PC-9 (cell line): ENCODE measurements at regions not wholly inside any gene's neighbourhood (a gene's known extent, or its start where the extent isn't known, plus 50 kb on each side); places are given as distances from the start of the nearest gene placed in this dataset.
"Not testable (repeated sequence)": the region's sequence is repeated elsewhere in the genome, so short reads cannot be mapped to it uniquely, and the experiment has no call there.

ENCODE experiments used
- BruUV-seq: library from RNA; stranded (reverse); fragments of 400-500 nt; replicated peaks from 2 replicates; lab custom pipeline; 2021; lab: Mats Ljungman, UMichigan
- CTCF ChIA-PET: fragments of 300-600 bp; sonication (Branson Sonifier 250); formaldehyde crosslinking; loops from one replicate; lab custom pipeline; 2022; ENCODE audit warnings: antibody characterized with exemption; lab: Charles Lee
- POLR2A ChIA-PET: fragments of 300-600 bp; sonication (Branson Sonifier 250); formaldehyde crosslinking; loops from one replicate; lab custom pipeline; 2022; ENCODE audit warnings: antibody characterized with exemption; ENCODE audit not compliant: unreplicated experiment; lab: Charles Lee
- DNase-seq, 2 experiments: peaks; one replicate each; pipeline versions ENCODE4 v3.0.0 to v3.0.0-alpha.2; 2015 to 2022; ENCODE audit warnings: mixed read lengths in 1 of 2
- H2AFZ ChIP-seq: fragments of 200-600 bp; sonication (generic); 2 replicates; pipeline ENCODE4 v1.8.1; 2017; ENCODE audit warnings: antibody characterized with exemption
- H3F3A ChIP-seq: fragments of 200-600 bp; sonication (generic); 2 replicates; pipeline ENCODE4 v1.8.1; 2017; ENCODE audit warnings: antibody characterized with exemption, mild to moderate bottlenecking, low read depth; ENCODE audit not compliant: insufficient read depth
- H3K27ac ChIP-seq: fragments of 200-600 bp; sonication (generic); 2 replicates; pipeline ENCODE4 v1.6.1; 2016; ENCODE audit warnings: mixed run types
- H3K27me3 ChIP-seq: fragments of 200-600 bp; sonication (generic); 2 replicates; pipeline ENCODE4 v1.6.1; 2016; ENCODE audit warnings: low read depth, mixed run types; ENCODE audit not compliant: insufficient read depth
- H3K36me3 ChIP-seq: fragments of 200-600 bp; sonication (generic); 2 replicates; pipeline ENCODE4 v1.6.1; 2016; ENCODE audit warnings: low read depth, mixed run types
- H3K4me1 ChIP-seq: fragments of 200-600 bp; sonication (generic); replicated peaks from 2 replicates; pipeline ENCODE4 v1.6.1; 2016; ENCODE audit warnings: mixed run types; ENCODE audit not compliant: insufficient read depth
- H3K4me2 ChIP-seq: fragments of 200-600 bp; sonication (generic); 2 replicates; pipeline ENCODE4 v1.6.1; 2017; ENCODE audit warnings: mixed run types
- H3K4me3 ChIP-seq: fragments of 200-600 bp; sonication (generic); 2 replicates; pipeline ENCODE4 v1.6.1; 2016; ENCODE audit warnings: mixed run types
- H3K79me2 ChIP-seq: fragments of 200-600 bp; sonication (generic); 2 replicates; pipeline ENCODE4 v1.6.1; 2017; ENCODE audit warnings: low read depth, mixed run types
- H3K9me2 ChIP-seq: fragments of 200-600 bp; sonication (generic); 2 replicates; pipeline ENCODE4 v1.8.1; 2017; ENCODE audit warnings: mild to moderate bottlenecking; ENCODE audit not compliant: insufficient read depth
- H3K9me3 ChIP-seq: fragments of 200-600 bp; sonication (generic); 2 replicates; pipeline ENCODE4 v1.8.1; 2016; ENCODE audit warnings: low read depth; ENCODE audit not compliant: insufficient read depth
- H4K20me1 ChIP-seq: fragments of 200-600 bp; sonication (generic); 2 replicates; pipeline ENCODE4 v1.8.1; 2017; ENCODE audit not compliant: insufficient read depth
- CTCF ChIP-seq: fragments of 200-600 bp; sonication (generic); conservative IDR thresholded peaks from 2 replicates; pipeline ENCODE4 v1.6.1; 2017; ENCODE audit warnings: mixed run types, antibody characterized with exemption, mild to moderate bottlenecking, moderate library complexity
- EZH2 ChIP-seq: fragments of 200-600 bp; sonication (generic); IDR thresholded peaks from 2 replicates; pipeline ENCODE4 v1.8.0; 2017; ENCODE audit warnings: antibody characterized with exemption, low read depth
- intact Hi-C: fragments of 100-400 bp; cut with micrococcal nuclease; formaldehyde crosslinking; loops from one replicate; pipeline ENCODE4 v1.10.0; 2022; ENCODE audit not compliant: unreplicated experiment

GRCh38 chr2:167715932-167716331, 531.5 kb downstream of the STK39 start:
- no peak for DNase-seq
- no peak overlapping the region for H3K27ac ChIP-seq
- H3K79me2 ChIP-seq = no peaks in the 10 kb centered on the region
- no peaks in the 10 kb centered on the region for H3K9me2 ChIP-seq
- no peaks in the 10 kb centered on the region for H3K4me1 ChIP-seq
- BruUV-seq = no TSS peak
- H3K4me2 ChIP-seq = no peak overlapping the region
- no peak overlapping the region for H3K4me3 ChIP-seq
- no peaks in the 10 kb centered on the region for H3K27me3 ChIP-seq
- H4K20me1 ChIP-seq = no peaks in the 10 kb centered on the region
- intact Hi-C loops = no loop called here
- TF ChIP-seq EZH2 (no peak), CTCF (no peak)
- H2AFZ ChIP-seq = no peak overlapping the region
- H3K36me3 ChIP-seq = no peaks in the 10 kb centered on the region
- ChIA-PET POLR2A (no interaction called here), CTCF (no interaction called here)
- H3F3A ChIP-seq = no peaks in the 10 kb centered on the region
- no peaks in the 10 kb centered on the region for H3K9me3 ChIP-seq

GRCh38 chr2:167715498-167715897, 531.9 kb downstream of the STK39 start:
- H3K27me3 ChIP-seq, H3F3A ChIP-seq, POLR2A ChIA-PET, H3K4me1 ChIP-seq, DNase-seq, H3K27ac ChIP-seq, H3K9me3 ChIP-seq, H3K79me2 ChIP-seq, H3K9me2 ChIP-seq, H4K20me1 ChIP-seq, H3K4me2 ChIP-seq, H3K4me3 ChIP-seq, BruUV-seq, intact Hi-C loops, CTCF ChIA-PET, H2AFZ ChIP-seq, H3K36me3 ChIP-seq: not testable (repeated sequence)

GRCh38 chr2:167712275-167712674, 535.1 kb downstream of the STK39 start:
- Histone ChIP-seq H3K9me3 (no peaks in the 10 kb centered on the region), H3K79me2 (no peaks in the 10 kb centered on the region), H3K27ac (no peak overlapping the region), H3K9me2 (no peaks in the 10 kb centered on the region), H3K27me3 (no peaks in the 10 kb centered on the region), H3K4me1 (no peaks in the 10 kb centered on the region), H3K4me3 (no peak overlapping the region), H3K4me2 (no peak overlapping the region), H2AFZ (no peak overlapping the region), H4K20me1 (no peaks in the 10 kb centered on the region), H3F3A (no peaks in the 10 kb centered on the region), H3K36me3 (no peaks in the 10 kb centered on the region)
- TF ChIP-seq EZH2 (no peak), CTCF (no peak)
- POLR2A ChIA-PET = no interaction called here
- no TSS peak for BruUV-seq
- no peak for DNase-seq
- intact Hi-C loops = no loop called here
- CTCF ChIA-PET = no interaction called here

- intact Hi-C loops = no loop called here
- DNase-seq = no peak
- TF ChIP-seq EZH2 (no peak), CTCF (no peak)
- no TSS peak for BruUV-seq
- Histone ChIP-seq H3K9me3 (no peaks in the 10 kb centered on the region), H4K20me1 (no peaks in the 10 kb centered on the region), H3K36me3 (no peaks in the 10 kb centered on the region), H2AFZ (no peak overlapping the region), H3K27me3 (no peaks in the 10 kb centered on the region), H3K4me1 (no peaks in the 10 kb centered on the region), H3K4me3 (no peak overlapping the region), H3K79me2 (no peaks in the 10 kb centered on the region), H3F3A (no peaks in the 10 kb centered on the region), H3K4me2 (no peak overlapping the region), H3K9me2 (no peaks in the 10 kb centered on the region), H3K27ac (no peak overlapping the region)
- CTCF ChIA-PET = no interaction called here
- POLR2A ChIA-PET = no interaction called here
These were observed 538.4 kb downstream of the STK39 start for GRCh38 chr2:167708998-167709397.
